ENCODE measurements at regions not wholly inside any gene's neighbourhood (a gene's known extent, or its start where the extent isn't known, plus 50 kb on each side); places are given as distances from the start of the nearest gene placed in this dataset.
A peak's percentile ranks its signal among the peaks of the same experiment; 100 is the strongest.
"Not testable (repeated sequence)": the region's sequence is repeated elsewhere in the genome, so short reads cannot be mapped to it uniquely, and the experiment has no call there.

- no peak for DNase-seq (ENCODE audit: low spot score)
- TF ChIP-seq CTCF (IDR thresholded peaks at IDR 0.05; ENCODE audit: extremely low read depth, insufficient read depth, missing control alignments), result no peak
- in situ Hi-C loops (cut with MboI; ENCODE audit: low pct_unique_long_range_greater_than_20kb, low sequenced_read_pairs, unreplicated experiment), result no loop called here
These were observed 344.9 kb downstream of the DAD1 start for GRCh38 chr14:22243971-22244581.

- DNase-seq (ENCODE audit: low spot score); in situ Hi-C loops (cut with MboI; ENCODE audit: low pct_unique_long_range_greater_than_20kb, low sequenced_read_pairs, unreplicated experiment): not testable (repeated sequence)
These were observed 350.7 kb downstream of the DAD1 start for GRCh38 chr14:22238320-22238719.

GRCh38 chr14:22233377-22233776, 355.6 kb downstream of the DAD1 start:
- no peak for TF ChIP-seq CTCF (IDR thresholded peaks at IDR 0.05; ENCODE audit: extremely low read depth, insufficient read depth, missing control alignments)
- DNase-seq (ENCODE audit: low spot score), result no peak
- in situ Hi-C loops (cut with MboI; ENCODE audit: low pct_unique_long_range_greater_than_20kb, low sequenced_read_pairs, unreplicated experiment), result no loop called here

GRCh38 chr14:22232933-22233332, 356.1 kb downstream of the DAD1 start:
- TF ChIP-seq CTCF (IDR thresholded peaks at IDR 0.05; ENCODE audit: extremely low read depth, insufficient read depth, missing control alignments), result no peak
- in situ Hi-C loops (cut with MboI; ENCODE audit: low pct_unique_long_range_greater_than_20kb, low sequenced_read_pairs, unreplicated experiment), result no loop called here

GRCh38 chr14:22232486-22232885, 356.5 kb downstream of the DAD1 start:
- TF ChIP-seq CTCF (IDR thresholded peaks at IDR 0.05; ENCODE audit: extremely low read depth, insufficient read depth, missing control alignments), result no peak
- no peak for DNase-seq (ENCODE audit: low spot score)
- in situ Hi-C loops (cut with MboI; ENCODE audit: low pct_unique_long_range_greater_than_20kb, low sequenced_read_pairs, unreplicated experiment), result no loop called here

More at GRCh38 chr14:22232933-22233332, 356.1 kb downstream of the DAD1 start:
- no peak for DNase-seq (ENCODE audit: low spot score)

- in situ Hi-C loops (cut with MboI; ENCODE audit: low pct_unique_long_range_greater_than_20kb, low sequenced_read_pairs, unreplicated experiment), result no loop called here
- TF ChIP-seq CTCF (IDR thresholded peaks at IDR 0.05; ENCODE audit: extremely low read depth, insufficient read depth, missing control alignments), result no peak
- peak; percentile 13 for DNase-seq (ENCODE audit: low spot score)
These were observed 358.0 kb downstream of the DAD1 start for GRCh38 chr14:22231018-22231417.

- in situ Hi-C loops (cut with MboI; ENCODE audit: low pct_unique_long_range_greater_than_20kb, low sequenced_read_pairs, unreplicated experiment), result no loop called here
- DNase-seq (ENCODE audit: low spot score), result no peak
- no peak for TF ChIP-seq CTCF (IDR thresholded peaks at IDR 0.05; ENCODE audit: extremely low read depth, insufficient read depth, missing control alignments)
These were observed 358.5 kb downstream of the DAD1 start for GRCh38 chr14:22230517-22230916.

Measured in GM13977 (cell line).